Activated CD4-positive, alpha-beta memory T cell treated with anti-CD3 and anti-CD28 coated beads for 36 hours (primary cell): ENCODE measurements at regions not wholly inside any gene's neighbourhood (a gene's known extent, or its start where the extent isn't known, plus 50 kb on each side); places are given as distances from the start of the nearest gene placed in this dataset.

Experiments
- CTCF ChIA-PET: fragments of 350-600 bp; sonication (Branson Sonifier 250); formaldehyde crosslinking; loops from one replicate; lab custom pipeline; 2021; ENCODE audit warnings: antibody characterized with exemption, inconsistent platforms; lab: Charles Lee
- POLR2A ChIA-PET: fragments of 350-600 bp; sonication (Branson Sonifier 250); formaldehyde crosslinking; loops from one replicate; lab custom pipeline; 2021; ENCODE audit warnings: antibody characterized with exemption; lab: Charles Lee
- DNase-seq: peaks from one replicate; pipeline ENCODE4 v3.0.0-alpha.2; 2020
- H3K27ac Mint-ChIP-seq: one replicate; pipeline ENCODE4 v1.8.0; 2021; ENCODE audit warnings: mixed read lengths
- H3K27me3 Mint-ChIP-seq: one replicate; pipeline ENCODE4 v1.8.0; 2021; ENCODE audit warnings: mixed read lengths
- H3K36me3 Mint-ChIP-seq: one replicate; pipeline ENCODE4 v1.8.0; 2021; ENCODE audit warnings: mixed read lengths
- H3K4me1 Mint-ChIP-seq: one replicate; pipeline ENCODE4 v1.8.0; 2021; ENCODE audit warnings: low read depth, mixed read lengths
- H3K4me3 Mint-ChIP-seq: one replicate; pipeline ENCODE4 v1.8.0; 2021; ENCODE audit warnings: mild to moderate bottlenecking, mixed read lengths
- H3K9me3 Mint-ChIP-seq: one replicate; pipeline ENCODE4 v1.8.0; 2021; ENCODE audit warnings: mixed read lengths
- intact Hi-C: fragments of 100-400 bp; cut with micrococcal nuclease; formaldehyde crosslinking; loops from one replicate; pipeline ENCODE4 v1.15.1; 2023

DNA sequence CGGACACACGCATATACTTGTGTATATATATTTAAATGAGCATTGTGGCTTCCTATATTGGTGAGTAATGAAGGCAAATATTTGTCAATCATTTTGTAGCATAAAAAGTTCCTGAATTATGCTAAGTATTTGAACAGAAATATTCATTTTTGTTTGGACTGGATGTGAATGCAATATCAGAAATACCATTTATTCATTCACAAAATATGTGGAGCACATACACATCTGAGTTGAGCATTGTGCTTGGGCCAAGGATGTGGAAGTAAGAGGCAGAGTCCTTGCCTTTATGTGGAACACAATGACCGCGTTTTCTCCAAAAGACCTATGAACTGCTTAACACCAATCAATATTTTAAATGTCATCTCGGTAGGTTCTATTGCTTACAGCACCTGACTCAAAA lies 1086.5 kb downstream of the NR2F1-AS1 start:
- Mint-ChIP-seq H3K4me3 (no peak overlapping the region), H3K9me3 (peaks cover 5% of the 10 kb centered on the region), H3K27me3 (no peaks in the 10 kb centered on the region), H3K27ac (no peak overlapping the region), H3K4me1 (no peaks in the 10 kb centered on the region), H3K36me3 (no peaks in the 10 kb centered on the region)
- intact Hi-C loops = no loop called here
- ChIA-PET POLR2A (no interaction called here), CTCF (no interaction called here)
- no peak for DNase-seq

DNA sequence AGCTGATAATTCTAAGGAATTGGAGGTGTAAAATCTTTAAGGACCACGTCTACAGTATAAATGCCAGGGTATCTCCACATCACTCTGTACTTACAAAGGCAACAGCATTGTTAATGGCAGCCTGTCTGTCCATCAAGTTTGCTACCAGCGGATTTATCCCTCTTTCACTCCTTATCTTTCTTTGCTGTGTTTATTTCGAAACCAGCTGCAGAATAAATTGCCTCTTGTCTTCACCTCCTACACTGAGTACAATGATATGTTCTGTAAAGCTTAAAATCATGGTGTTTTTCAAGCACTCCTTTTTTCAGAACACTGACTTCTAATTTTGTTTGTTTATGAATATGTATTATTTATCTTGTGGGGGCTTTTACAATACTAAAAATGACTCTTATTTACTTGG lies 1088.1 kb downstream of the NR2F1-AS1 start:
- Mint-ChIP-seq H3K27ac (no peak overlapping the region), H3K27me3 (no peaks in the 10 kb centered on the region), H3K36me3 (no peaks in the 10 kb centered on the region), H3K4me3 (no peak overlapping the region), H3K4me1 (no peaks in the 10 kb centered on the region), H3K9me3 (peaks cover 5% of the 10 kb centered on the region)
- intact Hi-C loops = no loop called here
- DNase-seq = no peak
- ChIA-PET CTCF (no interaction called here), POLR2A (no interaction called here)

DNA sequence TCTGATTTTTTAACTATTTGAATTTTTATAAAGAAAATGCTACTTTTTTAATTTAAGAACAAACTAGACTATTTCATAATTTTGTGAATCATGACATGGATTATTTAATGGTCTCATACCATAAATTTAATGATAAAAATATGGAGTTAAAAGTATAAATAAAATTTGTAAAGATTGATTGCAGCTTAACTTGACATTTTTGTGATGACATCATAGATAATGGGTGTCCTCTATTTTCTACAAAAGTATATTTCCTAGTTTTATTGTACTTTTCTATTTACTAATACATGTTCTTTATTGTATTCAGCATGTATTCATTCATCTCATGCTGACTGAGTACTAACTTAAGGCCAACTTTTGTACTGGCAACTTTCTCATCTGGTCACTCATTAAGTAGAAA lies 1096.5 kb downstream of the NR2F1-AS1 start:
- no peak for DNase-seq
- no peaks in the 10 kb centered on the region for H3K4me1 Mint-ChIP-seq
- no peak overlapping the region for H3K4me3 Mint-ChIP-seq
- H3K27ac Mint-ChIP-seq = no peak overlapping the region
- intact Hi-C loops = no loop called here
- POLR2A ChIA-PET = no interaction called here
- H3K27me3 Mint-ChIP-seq = no peaks in the 10 kb centered on the region
- no peaks in the 10 kb centered on the region for H3K36me3 Mint-ChIP-seq
- peaks cover 11% of the 10 kb centered on the region for H3K9me3 Mint-ChIP-seq
- CTCF ChIA-PET = no interaction called here

DNA sequence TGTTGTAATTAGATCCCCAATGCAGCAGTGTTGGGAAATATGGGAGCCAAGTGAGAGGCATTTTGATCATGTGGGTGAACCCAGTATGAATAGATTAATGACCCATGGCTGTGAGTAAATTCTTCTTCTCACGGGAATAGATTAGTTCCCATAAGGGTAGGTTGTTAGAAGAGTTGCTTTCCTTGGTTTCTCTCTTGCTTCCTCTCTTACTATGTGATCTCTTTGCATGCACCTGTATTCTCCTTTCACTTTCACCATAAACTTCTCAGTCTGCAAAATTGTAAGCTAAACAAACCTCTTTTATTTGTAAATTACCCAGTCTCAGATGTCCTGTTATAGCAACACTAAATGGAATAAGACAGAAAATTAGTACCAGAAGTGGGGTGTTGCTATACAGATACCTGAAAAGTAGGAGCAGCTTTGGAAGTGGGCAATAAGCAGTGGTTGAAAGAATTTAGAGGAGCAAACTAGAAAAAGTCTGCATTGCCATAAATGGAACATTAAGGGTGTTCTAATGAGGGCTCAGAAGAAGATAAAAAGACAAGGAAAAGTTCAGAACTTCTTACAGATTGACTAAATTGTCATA lies 1090.0 kb upstream of the ARRDC3 start:
- intact Hi-C loops = no loop called here
- Mint-ChIP-seq H3K4me3 (no peak overlapping the region), H3K4me1 (no peaks in the 10 kb centered on the region), H3K9me3 (peaks cover 18% of the 10 kb centered on the region), H3K27ac (no peak overlapping the region), H3K36me3 (no peaks in the 10 kb centered on the region), H3K27me3 (no peaks in the 10 kb centered on the region)
- ChIA-PET CTCF (no interaction called here), POLR2A (no interaction called here)
- no peak for DNase-seq

DNA sequence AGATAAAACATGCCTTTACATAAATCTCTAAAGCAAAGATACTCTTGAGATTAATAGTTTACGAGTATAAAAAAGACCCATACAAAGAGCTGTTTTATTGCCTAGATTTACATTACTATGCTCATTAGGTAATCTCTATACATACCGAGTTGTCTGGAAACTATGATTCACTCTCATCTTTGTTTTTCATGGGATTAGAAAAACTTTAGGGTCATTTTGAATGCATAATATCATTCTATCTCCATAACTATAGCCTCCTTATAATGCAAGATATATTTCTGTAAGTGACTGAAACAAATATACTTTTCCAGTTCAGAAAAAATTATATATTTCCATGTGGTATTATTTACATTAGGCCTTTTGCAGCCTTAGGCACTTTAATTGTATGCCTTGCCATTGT lies 1088.7 kb upstream of the ARRDC3 start:
- no peak overlapping the region for H3K4me3 Mint-ChIP-seq
- ChIA-PET CTCF (no interaction called here), POLR2A (no interaction called here)
- no peaks in the 10 kb centered on the region for H3K36me3 Mint-ChIP-seq
- intact Hi-C loops = no loop called here
- H3K27me3 Mint-ChIP-seq = no peaks in the 10 kb centered on the region
- H3K4me1 Mint-ChIP-seq = no peaks in the 10 kb centered on the region
- H3K27ac Mint-ChIP-seq = no peak overlapping the region
- DNase-seq = no peak
- H3K9me3 Mint-ChIP-seq = peaks cover 18% of the 10 kb centered on the region

DNA sequence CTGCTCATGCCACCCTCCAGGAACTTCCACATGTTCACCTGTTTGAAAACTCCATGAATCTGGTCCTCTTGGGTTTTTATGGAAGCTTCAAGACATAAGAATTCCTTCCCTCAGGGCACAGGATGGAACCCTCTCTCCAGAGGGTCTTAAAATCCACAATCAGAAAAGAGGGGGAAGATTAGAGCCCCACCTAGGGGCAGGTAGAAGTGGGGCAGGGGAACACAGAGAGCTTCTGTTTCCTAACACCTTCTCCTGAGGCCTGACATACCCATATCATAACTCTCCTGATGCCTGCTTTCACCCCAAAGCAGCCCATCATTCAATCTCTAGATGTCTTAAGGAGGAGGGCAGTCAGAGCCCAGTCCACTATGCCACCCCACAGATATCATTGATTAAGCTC lies 1087.7 kb upstream of the ARRDC3 start:
- H3K27me3 Mint-ChIP-seq = no peaks in the 10 kb centered on the region
- ChIA-PET CTCF (no interaction called here), POLR2A (no interaction called here)
- peaks cover 18% of the 10 kb centered on the region for H3K9me3 Mint-ChIP-seq
- H3K36me3 Mint-ChIP-seq = no peaks in the 10 kb centered on the region
- intact Hi-C loops = no loop called here
- no peak for DNase-seq
- no peak overlapping the region for H3K4me3 Mint-ChIP-seq
- H3K4me1 Mint-ChIP-seq = no peaks in the 10 kb centered on the region
- no peak overlapping the region for H3K27ac Mint-ChIP-seq

DNA sequence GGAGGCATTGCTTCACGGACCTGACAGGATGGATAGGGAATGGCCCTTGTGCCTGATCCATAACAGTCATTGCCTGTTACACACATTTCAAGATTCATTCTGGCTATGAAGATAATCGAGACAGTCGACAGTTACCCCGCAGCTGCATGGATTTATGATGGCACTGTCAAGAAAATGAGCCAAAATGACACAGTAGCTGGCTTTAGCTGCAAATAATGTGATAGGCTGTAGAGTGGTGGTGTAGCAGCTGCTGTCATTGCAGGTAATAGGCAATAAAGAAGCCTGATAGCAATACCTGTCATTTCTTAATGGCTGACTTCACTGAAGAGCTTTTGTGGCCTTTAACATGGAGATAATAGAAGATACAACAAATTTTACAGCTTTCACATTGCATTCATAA lies 1085.2 kb upstream of the ARRDC3 start:
- Mint-ChIP-seq H3K36me3 (no peaks in the 10 kb centered on the region), H3K27ac (no peak overlapping the region), H3K4me1 (no peaks in the 10 kb centered on the region), H3K27me3 (no peaks in the 10 kb centered on the region), H3K4me3 (no peak overlapping the region), H3K9me3 (peaks cover 8% of the 10 kb centered on the region)
- CTCF ChIA-PET = no interaction called here
- POLR2A ChIA-PET = no interaction called here
- intact Hi-C loops = no loop called here
- no peak for DNase-seq

DNA sequence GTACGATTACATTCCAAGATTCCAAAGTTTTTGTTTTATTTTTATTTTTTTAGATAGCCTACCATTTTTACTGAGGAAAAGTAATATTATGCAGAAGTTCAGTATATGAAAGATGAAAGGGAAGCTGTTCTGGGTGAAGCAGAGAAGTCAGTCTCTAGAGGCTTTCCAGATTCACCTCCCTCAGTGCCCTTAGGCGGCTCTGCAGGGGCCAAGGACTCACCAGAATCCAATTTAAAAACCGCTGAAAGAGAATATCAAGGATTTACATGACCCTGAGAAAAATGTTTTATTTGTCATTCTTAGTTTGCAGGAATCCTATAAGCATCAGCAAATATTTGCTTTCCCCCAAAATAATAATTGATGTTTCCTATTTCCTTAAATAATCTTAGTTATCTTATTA lies 1084.6 kb upstream of the ARRDC3 start:
- Mint-ChIP-seq H3K4me3 (no peak overlapping the region), H3K27ac (no peak overlapping the region), H3K36me3 (no peaks in the 10 kb centered on the region), H3K27me3 (no peaks in the 10 kb centered on the region), H3K4me1 (no peaks in the 10 kb centered on the region), H3K9me3 (peaks cover 5% of the 10 kb centered on the region)
- DNase-seq = no peak
- ChIA-PET CTCF (no interaction called here), POLR2A (no interaction called here)
- intact Hi-C loops = no loop called here

DNA sequence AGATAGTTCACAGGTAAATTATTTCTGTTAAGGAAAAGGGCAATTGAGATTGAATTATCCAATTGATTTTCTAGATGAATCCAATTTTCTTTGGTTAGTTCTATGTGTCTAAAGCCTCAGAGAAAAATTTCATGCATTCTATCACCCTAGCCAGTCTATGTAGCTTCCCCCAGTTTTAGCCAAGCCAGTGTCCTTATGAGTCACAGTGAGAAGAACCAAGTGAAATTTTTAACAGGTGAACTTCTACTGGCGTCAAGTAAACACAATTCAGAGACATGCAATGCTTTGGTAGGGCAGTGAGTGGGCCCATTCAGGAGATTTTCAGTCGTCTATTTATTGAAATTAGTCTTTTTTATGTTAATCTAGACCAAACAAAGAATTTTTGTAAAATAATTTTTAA lies 1077.4 kb upstream of the ARRDC3 start:
- no peaks in the 10 kb centered on the region for H3K36me3 Mint-ChIP-seq
- intact Hi-C loops = no loop called here
- no peaks in the 10 kb centered on the region for H3K27me3 Mint-ChIP-seq
- DNase-seq = no peak
- CTCF ChIA-PET = no interaction called here
- H3K27ac Mint-ChIP-seq = no peak overlapping the region
- POLR2A ChIA-PET = no interaction called here
- no peak overlapping the region for H3K4me3 Mint-ChIP-seq
- H3K9me3 Mint-ChIP-seq = peaks cover 6% of the 10 kb centered on the region
- no peaks in the 10 kb centered on the region for H3K4me1 Mint-ChIP-seq

DNA sequence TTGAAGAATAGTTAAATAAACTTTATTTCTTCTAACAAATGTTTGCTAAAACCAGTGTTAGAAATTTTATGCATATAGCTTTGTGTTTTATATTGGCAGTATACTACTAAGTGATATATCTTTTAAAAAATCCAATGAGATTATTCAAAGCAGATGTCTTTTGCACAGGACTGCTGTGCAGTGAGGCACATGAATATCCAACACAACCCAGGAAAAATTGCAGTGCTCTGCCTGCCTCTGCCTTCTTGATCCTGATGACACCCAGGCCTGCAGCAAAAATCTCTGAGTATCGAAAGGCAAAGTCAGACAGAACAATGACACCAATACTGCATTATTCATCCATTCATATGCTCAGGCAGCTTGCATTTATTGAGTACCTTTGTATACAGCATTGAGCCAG lies 1076.5 kb upstream of the ARRDC3 start:
- H3K9me3 Mint-ChIP-seq = peaks cover 6% of the 10 kb centered on the region
- H3K27ac Mint-ChIP-seq = no peak overlapping the region

DNA sequence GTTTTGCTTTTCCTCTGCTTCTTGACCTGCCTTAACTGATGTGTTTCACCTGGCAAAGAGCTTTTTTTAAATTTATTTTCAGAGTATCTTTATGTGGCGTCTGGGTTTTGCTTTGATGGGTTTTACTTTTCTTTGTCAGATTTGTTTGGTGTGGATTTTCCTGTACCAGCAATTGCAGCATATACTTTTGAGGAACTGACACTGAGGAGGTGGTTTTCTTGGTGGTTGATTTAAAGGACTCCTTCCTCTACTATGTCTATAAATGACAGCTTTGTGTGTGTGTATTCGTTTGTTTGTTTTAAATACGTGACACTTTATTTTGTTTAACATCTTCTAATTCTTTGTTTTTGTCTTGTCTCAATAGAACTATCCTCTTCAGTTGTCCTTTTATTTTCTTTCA lies 1071.9 kb upstream of the ARRDC3 start:
- Mint-ChIP-seq H3K9me3 (peaks cover 6% of the 10 kb centered on the region), H3K27ac (no peak overlapping the region), H3K4me1 (no peaks in the 10 kb centered on the region), H3K4me3 (no peak overlapping the region), H3K36me3 (no peaks in the 10 kb centered on the region), H3K27me3 (no peaks in the 10 kb centered on the region)
- DNase-seq = no peak
- intact Hi-C loops = no loop called here
- POLR2A ChIA-PET = no interaction called here
- CTCF ChIA-PET = no interaction called here

More for the DNA sequence above, 1076.5 kb upstream of the ARRDC3 start:
- ChIA-PET POLR2A (no interaction called here), CTCF (no interaction called here)
- DNase-seq = no peak
- Mint-ChIP-seq H3K27me3 (no peaks in the 10 kb centered on the region), H3K4me1 (no peaks in the 10 kb centered on the region), H3K36me3 (no peaks in the 10 kb centered on the region), H3K4me3 (no peak overlapping the region)
- intact Hi-C loops = no loop called here

DNA sequence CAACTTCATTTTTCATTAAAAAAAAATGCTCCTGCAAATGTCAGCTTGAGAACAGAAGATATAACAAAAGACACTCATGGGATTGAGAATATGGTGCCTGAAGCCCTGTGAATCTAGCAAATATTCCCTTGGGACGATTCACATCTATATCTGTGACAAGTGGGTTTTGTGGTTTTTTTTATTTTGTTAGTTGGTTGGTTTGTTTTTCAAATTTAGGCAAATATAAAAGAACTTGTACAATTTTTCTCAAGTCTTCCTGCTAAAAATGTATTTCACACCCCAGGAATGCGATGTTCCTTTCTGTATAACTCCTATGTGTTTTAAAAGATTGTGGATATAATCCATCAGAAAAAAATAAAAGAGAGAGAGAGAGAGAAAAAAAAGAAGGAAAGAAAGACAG lies 1061.8 kb upstream of the ARRDC3 start:
- DNase-seq = no peak
- POLR2A ChIA-PET = no interaction called here
- Mint-ChIP-seq H3K36me3 (no peaks in the 10 kb centered on the region), H3K27me3 (no peaks in the 10 kb centered on the region), H3K27ac (no peak overlapping the region), H3K4me3 (no peak overlapping the region), H3K9me3 (peaks cover 11% of the 10 kb centered on the region), H3K4me1 (no peaks in the 10 kb centered on the region)
- intact Hi-C loops = no loop called here
- CTCF ChIA-PET = no interaction called here

DNA sequence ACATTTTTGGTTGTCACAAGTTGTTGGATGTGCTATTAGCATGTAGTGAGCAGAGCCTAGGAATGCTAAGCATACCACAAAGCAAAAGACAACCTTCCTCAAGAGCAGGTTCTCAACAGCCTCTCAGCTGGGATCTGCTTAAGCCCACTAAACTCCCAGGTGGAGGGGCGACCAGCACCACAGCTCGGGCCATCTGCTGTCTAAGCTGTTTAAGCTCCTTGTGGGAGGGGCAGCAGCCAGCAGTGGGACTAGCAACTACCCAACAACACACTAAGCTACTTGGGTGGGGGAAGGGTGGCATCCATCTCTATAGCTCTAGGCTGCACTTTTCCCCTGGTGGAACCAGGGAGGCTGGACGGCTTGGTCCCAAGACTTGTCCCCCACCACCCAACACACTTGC lies 1052.7 kb upstream of the ARRDC3 start:
- H3K9me3 Mint-ChIP-seq = peaks cover 23% of the 10 kb centered on the region
- ChIA-PET CTCF (interaction anchor here (0.6 kb wide), 1 partner anchor 595 kb away, joined by 4 read pairs; no protein-coding TSS in a partner anchor), POLR2A (no interaction called here)
- H3K36me3 Mint-ChIP-seq = no peaks in the 10 kb centered on the region
- no peaks in the 10 kb centered on the region for H3K27me3 Mint-ChIP-seq
- intact Hi-C loops = no loop called here
- no peak for DNase-seq
- no peak overlapping the region for H3K27ac Mint-ChIP-seq
- H3K4me1 Mint-ChIP-seq = no peaks in the 10 kb centered on the region
- H3K4me3 Mint-ChIP-seq = no peak overlapping the region
